Nephron progenitor cell (in vitro differentiated cells): ENCODE measurements at regions not wholly inside any gene's neighbourhood (a gene's known extent, or its start where the extent isn't known, plus 50 kb on each side); places are given as distances from the start of the nearest gene placed in this dataset.

ENCODE experiments used
- DNase-seq: peaks from one replicate; pipeline ENCODE4 v3.0.0; 2021
- H3K27ac Mint-ChIP-seq: 2 replicates; pipeline ENCODE4 v1.8.0; 2021; ENCODE audit warnings: mild to moderate bottlenecking, moderate library complexity, mixed read lengths
- H3K27me3 Mint-ChIP-seq: 2 replicates; pipeline ENCODE4 v1.8.0; 2021; ENCODE audit warnings: mild to moderate bottlenecking, low read depth, mixed read lengths; ENCODE audit not compliant: poor library complexity
- H3K36me3 Mint-ChIP-seq: 2 replicates; pipeline ENCODE4 v1.8.0; 2021; ENCODE audit warnings: low read depth, mixed read lengths
- H3K4me1 Mint-ChIP-seq: 2 replicates; pipeline ENCODE4 v1.8.0; 2021; ENCODE audit warnings: mixed read lengths
- H3K4me3 Mint-ChIP-seq: 2 replicates; pipeline ENCODE4 v1.8.0; 2021; ENCODE audit warnings: mild to moderate bottlenecking, moderate library complexity, mixed read lengths
- H3K9me3 Mint-ChIP-seq: 2 replicates; pipeline ENCODE4 v1.8.0; 2021; ENCODE audit warnings: mild to moderate bottlenecking, moderate library complexity, mixed read lengths
- TF ChIP-seq, protein P1 (sequence below): fragments of 200-600 bp; sonication (generic); IDR thresholded peaks from 2 replicates; pipeline ENCODE4 v1.5.0; 2021; ENCODE audit warnings: antibody characterized with exemption

- H3K4me3 Mint-ChIP-seq, result no peak overlapping the region
- TF ChIP-seq, protein P1, sequence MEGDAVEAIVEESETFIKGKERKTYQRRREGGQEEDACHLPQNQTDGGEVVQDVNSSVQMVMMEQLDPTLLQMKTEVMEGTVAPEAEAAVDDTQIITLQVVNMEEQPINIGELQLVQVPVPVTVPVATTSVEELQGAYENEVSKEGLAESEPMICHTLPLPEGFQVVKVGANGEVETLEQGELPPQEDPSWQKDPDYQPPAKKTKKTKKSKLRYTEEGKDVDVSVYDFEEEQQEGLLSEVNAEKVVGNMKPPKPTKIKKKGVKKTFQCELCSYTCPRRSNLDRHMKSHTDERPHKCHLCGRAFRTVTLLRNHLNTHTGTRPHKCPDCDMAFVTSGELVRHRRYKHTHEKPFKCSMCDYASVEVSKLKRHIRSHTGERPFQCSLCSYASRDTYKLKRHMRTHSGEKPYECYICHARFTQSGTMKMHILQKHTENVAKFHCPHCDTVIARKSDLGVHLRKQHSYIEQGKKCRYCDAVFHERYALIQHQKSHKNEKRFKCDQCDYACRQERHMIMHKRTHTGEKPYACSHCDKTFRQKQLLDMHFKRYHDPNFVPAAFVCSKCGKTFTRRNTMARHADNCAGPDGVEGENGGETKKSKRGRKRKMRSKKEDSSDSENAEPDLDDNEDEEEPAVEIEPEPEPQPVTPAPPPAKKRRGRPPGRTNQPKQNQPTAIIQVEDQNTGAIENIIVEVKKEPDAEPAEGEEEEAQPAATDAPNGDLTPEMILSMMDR, result no peak
- no peaks in the 10 kb centered on the region for H3K27me3 Mint-ChIP-seq
- H3K36me3 Mint-ChIP-seq, result no peaks in the 10 kb centered on the region
- H3K4me1 Mint-ChIP-seq, result peaks cover 5% of the 10 kb centered on the region
- H3K9me3 Mint-ChIP-seq, result no peaks in the 10 kb centered on the region
- no peak overlapping the region for H3K27ac Mint-ChIP-seq
- no peak for DNase-seq
These were observed 145.3 kb upstream of the ZNF462 start for GRCh38 chr9:106717686-106718085.

- TF ChIP-seq, protein P1, result no peak
- Mint-ChIP-seq H3K27me3 (no peaks in the 10 kb centered on the region), H3K27ac (no peak overlapping the region), H3K9me3 (no peaks in the 10 kb centered on the region), H3K4me1 (peaks cover 5% of the 10 kb centered on the region), H3K36me3 (no peaks in the 10 kb centered on the region), H3K4me3 (no peak overlapping the region)
- DNase-seq, result no peak
These were observed 144.0 kb upstream of the ZNF462 start for GRCh38 chr9:106718936-106719335.

- TF ChIP-seq, protein P1, result no peak
- DNase-seq, result no peak
- no peaks in the 10 kb centered on the region for H3K36me3 Mint-ChIP-seq
- peaks cover 5% of the 10 kb centered on the region for H3K4me1 Mint-ChIP-seq
- no peaks in the 10 kb centered on the region for H3K27me3 Mint-ChIP-seq
- H3K27ac Mint-ChIP-seq, result no peak overlapping the region
- no peak overlapping the region for H3K4me3 Mint-ChIP-seq
- H3K9me3 Mint-ChIP-seq, result no peaks in the 10 kb centered on the region
These were observed 140.8 kb upstream of the ZNF462 start for GRCh38 chr9:106722051-106722753.

DNA sequence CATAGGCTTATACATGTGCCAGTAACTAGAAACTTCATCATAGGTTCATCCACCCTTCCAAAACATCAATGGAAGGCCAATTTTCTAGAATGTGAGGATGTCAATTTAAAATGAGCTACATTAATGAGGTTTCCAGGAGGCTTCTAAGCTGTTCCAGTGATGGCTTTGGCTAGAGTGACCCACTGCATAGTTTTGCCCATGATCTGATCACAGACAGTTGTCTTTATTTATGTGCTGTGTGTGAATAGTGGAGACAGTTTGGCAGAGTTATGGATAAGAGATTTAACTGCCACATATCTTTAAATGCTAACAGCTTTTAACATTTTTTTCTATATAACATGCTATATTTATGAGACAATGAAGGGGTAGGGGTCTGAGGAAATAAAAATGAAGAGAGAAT lies 139.0 kb upstream of the ZNF462 start:
- H3K27ac Mint-ChIP-seq, result no peak overlapping the region
- DNase-seq, result no peak
- no peaks in the 10 kb centered on the region for H3K9me3 Mint-ChIP-seq

DNA sequence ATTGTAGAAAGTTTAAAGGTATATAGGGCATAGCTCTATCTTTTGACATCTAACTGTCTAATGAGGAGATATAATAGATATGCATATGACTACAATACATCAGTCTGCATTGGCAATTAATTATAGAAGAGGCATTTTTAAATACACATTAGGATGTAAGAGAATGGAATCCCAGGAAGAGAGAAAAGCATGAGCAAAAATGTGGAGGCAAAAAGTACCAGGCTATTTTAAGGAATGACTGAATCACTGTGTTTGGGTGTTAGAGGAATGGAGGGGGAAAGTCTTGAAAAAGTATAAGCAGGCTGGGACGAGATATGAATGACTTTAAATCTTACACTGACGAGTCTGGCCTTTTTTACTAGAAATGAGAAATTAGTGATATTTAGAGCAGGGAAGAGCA lies 138.4 kb upstream of the ZNF462 start:
- no peaks in the 10 kb centered on the region for H3K36me3 Mint-ChIP-seq
- TF ChIP-seq, protein P1, result no peak
- no peak for DNase-seq
- no peaks in the 10 kb centered on the region for H3K27me3 Mint-ChIP-seq
- H3K4me1 Mint-ChIP-seq, result peaks cover under 1% of the 10 kb centered on the region
- no peak overlapping the region for H3K4me3 Mint-ChIP-seq
- no peak overlapping the region for H3K27ac Mint-ChIP-seq
- no peaks in the 10 kb centered on the region for H3K9me3 Mint-ChIP-seq

More for the DNA sequence above, 139.0 kb upstream of the ZNF462 start:
- TF ChIP-seq, protein P1, result no peak
- H3K36me3 Mint-ChIP-seq, result no peaks in the 10 kb centered on the region
- peaks cover 5% of the 10 kb centered on the region for H3K4me1 Mint-ChIP-seq
- H3K27me3 Mint-ChIP-seq, result no peaks in the 10 kb centered on the region
- no peak overlapping the region for H3K4me3 Mint-ChIP-seq
